ENCODE measurements at regions not wholly inside any gene's neighbourhood (a gene's known extent, or its start where the extent isn't known, plus 50 kb on each side); places are given as distances from the start of the nearest gene placed in this dataset.

- ATAC-seq (ENCODE audit: poor library complexity) (no peak), DNase-seq (no peak)
- no peaks in the 10 kb centered on the region for H3K27me3 ChIP-seq (ENCODE audit: control insufficient read depth in 1 of 2, insufficient read depth in 2 of 2, low read length in 2 of 2)
- H3K27me3 Mint-ChIP-seq: no peaks in the 10 kb centered on the region
- no peak overlapping the region for H3K4me3 Mint-ChIP-seq
- intact Hi-C loops (cut with DNase I, micrococcal nuclease): no loop called here
- no peaks in the 10 kb centered on the region for H3K4me1 Mint-ChIP-seq (ENCODE audit: low read depth)
- TF ChIP-seq, protein P1, sequence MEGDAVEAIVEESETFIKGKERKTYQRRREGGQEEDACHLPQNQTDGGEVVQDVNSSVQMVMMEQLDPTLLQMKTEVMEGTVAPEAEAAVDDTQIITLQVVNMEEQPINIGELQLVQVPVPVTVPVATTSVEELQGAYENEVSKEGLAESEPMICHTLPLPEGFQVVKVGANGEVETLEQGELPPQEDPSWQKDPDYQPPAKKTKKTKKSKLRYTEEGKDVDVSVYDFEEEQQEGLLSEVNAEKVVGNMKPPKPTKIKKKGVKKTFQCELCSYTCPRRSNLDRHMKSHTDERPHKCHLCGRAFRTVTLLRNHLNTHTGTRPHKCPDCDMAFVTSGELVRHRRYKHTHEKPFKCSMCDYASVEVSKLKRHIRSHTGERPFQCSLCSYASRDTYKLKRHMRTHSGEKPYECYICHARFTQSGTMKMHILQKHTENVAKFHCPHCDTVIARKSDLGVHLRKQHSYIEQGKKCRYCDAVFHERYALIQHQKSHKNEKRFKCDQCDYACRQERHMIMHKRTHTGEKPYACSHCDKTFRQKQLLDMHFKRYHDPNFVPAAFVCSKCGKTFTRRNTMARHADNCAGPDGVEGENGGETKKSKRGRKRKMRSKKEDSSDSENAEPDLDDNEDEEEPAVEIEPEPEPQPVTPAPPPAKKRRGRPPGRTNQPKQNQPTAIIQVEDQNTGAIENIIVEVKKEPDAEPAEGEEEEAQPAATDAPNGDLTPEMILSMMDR (IDR thresholded peaks at IDR 0.05): no peak
- ChIA-PET POLR2A (no interaction called here), CTCF (interaction anchor here (1.3 kb wide), 1 partner anchor 26 kb away, joined by 3 read pairs; no protein-coding TSS in a partner anchor)
- H3K9me3 Mint-ChIP-seq: no peaks in the 10 kb centered on the region
- no peaks in the 10 kb centered on the region for H3K36me3 Mint-ChIP-seq (ENCODE audit: low read depth)
- H3K4me1 ChIP-seq (ENCODE audit: insufficient read depth, low read length): no peaks in the 10 kb centered on the region
- H3K9me3 ChIP-seq (ENCODE audit: control insufficient read depth in 1 of 2, insufficient read depth in 1 of 2, low read length in 2 of 2): peaks cover 0 to 4% of the 10 kb centered on the region in 2 experiments
- no peak overlapping the region for H3K27ac ChIP-seq (ENCODE audit: low read depth in 1 of 2, low read length in 2 of 2)
- H3K4me3 ChIP-seq (ENCODE audit: low read length): no peak overlapping the region
- no peaks in the 10 kb centered on the region for H3K36me3 ChIP-seq (ENCODE audit: insufficient read depth, low read length)
- H3K27ac Mint-ChIP-seq: no peak overlapping the region
Observed at GRCh38 chr11:23097891-23098290, 237.6 kb upstream of the CCDC179 start.

- ChIA-PET POLR2A (no interaction called here), CTCF (no interaction called here)
- no peak for DNase-seq
Observed at GRCh38 chr11:23099256-23099655, 239.0 kb upstream of the CCDC179 start.

DNA sequence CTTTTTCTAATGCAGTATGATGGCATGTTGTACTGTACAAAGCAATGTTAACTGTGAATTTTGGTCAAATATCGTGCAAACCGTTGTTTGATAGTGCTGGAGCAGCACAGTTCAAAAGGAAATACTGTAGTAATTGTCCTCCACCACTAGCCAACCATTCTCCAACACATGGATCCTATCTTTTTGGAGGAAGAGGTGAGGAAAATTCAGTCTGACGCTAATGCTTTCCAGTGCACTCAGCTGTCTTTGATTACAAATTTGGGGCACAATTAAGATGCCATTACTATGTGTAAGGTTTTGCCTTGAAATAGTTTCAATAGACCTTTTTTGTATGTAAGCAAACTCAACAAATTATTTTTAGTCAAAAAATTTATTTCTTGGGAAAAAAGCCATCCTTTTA, 240.5 kb upstream of the CCDC179 start:
- no peaks in the 10 kb centered on the region for H3K36me3 Mint-ChIP-seq (ENCODE audit: low read depth)
- ChIA-PET CTCF (no interaction called here), POLR2A (no interaction called here)
- Histone ChIP-seq H3K4me3 (ENCODE audit: low read length) (no peak overlapping the region), H3K27ac (ENCODE audit: low read depth in 1 of 2, low read length in 2 of 2) (no peak overlapping the region), H3K4me1 (ENCODE audit: insufficient read depth, low read length) (no peaks in the 10 kb centered on the region), H3K27me3 (ENCODE audit: control insufficient read depth in 1 of 2, insufficient read depth in 2 of 2, low read length in 2 of 2) (no peaks in the 10 kb centered on the region), H3K36me3 (ENCODE audit: insufficient read depth, low read length) (no peaks in the 10 kb centered on the region), H3K9me3 (ENCODE audit: control insufficient read depth in 1 of 2, insufficient read depth in 1 of 2, low read length in 2 of 2) (peaks cover 0 to 9% of the 10 kb centered on the region in 2 experiments)
- no peak for ATAC-seq (ENCODE audit: poor library complexity)
- H3K4me1 Mint-ChIP-seq (ENCODE audit: low read depth): no peaks in the 10 kb centered on the region
- no peaks in the 10 kb centered on the region for H3K27me3 Mint-ChIP-seq
- H3K27ac Mint-ChIP-seq: no peak overlapping the region
- TF ChIP-seq, protein P1 (IDR thresholded peaks at IDR 0.05): no peak
- no peak for DNase-seq
- H3K9me3 Mint-ChIP-seq: peaks cover 6% of the 10 kb centered on the region
- intact Hi-C loops (cut with DNase I, micrococcal nuclease): no loop called here
- H3K4me3 Mint-ChIP-seq: no peak overlapping the region

More at GRCh38 chr11:23099256-23099655, 239.0 kb upstream of the CCDC179 start:
- Mint-ChIP-seq H3K4me3 (no peak overlapping the region), H3K36me3 (ENCODE audit: low read depth) (no peaks in the 10 kb centered on the region), H3K27ac (no peak overlapping the region), H3K27me3 (no peaks in the 10 kb centered on the region), H3K9me3 (peaks cover 6% of the 10 kb centered on the region), H3K4me1 (ENCODE audit: low read depth) (no peaks in the 10 kb centered on the region)
- TF ChIP-seq, protein P1 (IDR thresholded peaks at IDR 0.05): no peak
- no peak overlapping the region for H3K27ac ChIP-seq (ENCODE audit: low read depth in 1 of 2, low read length in 2 of 2)
- H3K27me3 ChIP-seq (ENCODE audit: control insufficient read depth in 1 of 2, insufficient read depth in 2 of 2, low read length in 2 of 2): no peaks in the 10 kb centered on the region
- H3K4me1 ChIP-seq (ENCODE audit: insufficient read depth, low read length): no peaks in the 10 kb centered on the region
- no peak for ATAC-seq (ENCODE audit: poor library complexity)
- no peaks in the 10 kb centered on the region for H3K36me3 ChIP-seq (ENCODE audit: insufficient read depth, low read length)
- peaks cover 0 to 5% of the 10 kb centered on the region in 2 experiments for H3K9me3 ChIP-seq (ENCODE audit: control insufficient read depth in 1 of 2, insufficient read depth in 1 of 2, low read length in 2 of 2)
- intact Hi-C loops (cut with DNase I, micrococcal nuclease): no loop called here
- H3K4me3 ChIP-seq (ENCODE audit: low read length): no peak overlapping the region
